Osteoblast (primary cell): ENCODE measurements at regions not wholly inside any gene's neighbourhood (a gene's known extent, or its start where the extent isn't known, plus 50 kb on each side); places are given as distances from the start of the nearest gene placed in this dataset.

Experiments used
- DNase-seq: peaks from one replicate; pipeline ENCODE4 v3.0.0; 2011; ENCODE audit warnings: low spot score, mixed read lengths; ENCODE audit not compliant: insufficient read length; ENCODE audit errors: missing footprints
- H2AFZ ChIP-seq: 2 replicates; pipeline ENCODE4 v1.6.0; 2011; ENCODE audit warnings: mild to moderate bottlenecking, low read length
- H3K27ac ChIP-seq: 2 replicates; pipeline ENCODE4 v1.5.1; 2011; ENCODE audit warnings: mild to moderate bottlenecking, low read depth, low read length, moderate library complexity
- H3K27me3 ChIP-seq: 2 replicates; pipeline ENCODE4 v1.6.0; 2012; ENCODE audit warnings: mild to moderate bottlenecking, control low read depth, inconsistent platforms, low read length, moderate library complexity; ENCODE audit not compliant: insufficient read depth
- H3K36me3 ChIP-seq: 2 replicates; pipeline ENCODE4 v1.5.1; 2011; ENCODE audit warnings: mild to moderate bottlenecking, low read length, control low read depth, moderate library complexity; ENCODE audit not compliant: insufficient read depth
- H3K4me1 ChIP-seq: 2 replicates; pipeline ENCODE4 v1.5.1; 2011; ENCODE audit warnings: mild to moderate bottlenecking, low read length, control low read depth, moderate library complexity; ENCODE audit not compliant: insufficient read depth
- H3K4me2 ChIP-seq: 2 replicates; pipeline ENCODE4 v1.6.0; 2011; ENCODE audit warnings: mild to moderate bottlenecking, low read length; ENCODE audit not compliant: insufficient read depth
- H3K4me3 ChIP-seq: fragments of 200-600 bp; sonication (generic); 3 replicates; pipeline ENCODE4 v1.5.1; 2012; ENCODE audit warnings: mild to moderate bottlenecking, low read length, inconsistent platforms; ENCODE audit not compliant: insufficient read depth
- H3K79me2 ChIP-seq: 2 replicates; pipeline ENCODE4 v1.6.0; 2012; ENCODE audit warnings: mild to moderate bottlenecking, low read length, control low read depth, inconsistent platforms; ENCODE audit not compliant: insufficient read depth
- H3K9me3 ChIP-seq: 2 replicates; pipeline ENCODE4 v1.5.1; 2011; ENCODE audit warnings: low read depth, low read length, control low read depth
- H4K20me1 ChIP-seq: 2 replicates; pipeline ENCODE4 v1.6.0; 2012; ENCODE audit warnings: mild to moderate bottlenecking, low read length, control low read depth; ENCODE audit not compliant: insufficient read depth
- CTCF ChIP-seq: IDR thresholded peaks from 2 replicates; pipeline ENCODE4 v1.5.1; 2011; ENCODE audit warnings: mild to moderate bottlenecking, low read depth, low read length, moderate library complexity; ENCODE audit errors: extremely low read depth

DNA sequence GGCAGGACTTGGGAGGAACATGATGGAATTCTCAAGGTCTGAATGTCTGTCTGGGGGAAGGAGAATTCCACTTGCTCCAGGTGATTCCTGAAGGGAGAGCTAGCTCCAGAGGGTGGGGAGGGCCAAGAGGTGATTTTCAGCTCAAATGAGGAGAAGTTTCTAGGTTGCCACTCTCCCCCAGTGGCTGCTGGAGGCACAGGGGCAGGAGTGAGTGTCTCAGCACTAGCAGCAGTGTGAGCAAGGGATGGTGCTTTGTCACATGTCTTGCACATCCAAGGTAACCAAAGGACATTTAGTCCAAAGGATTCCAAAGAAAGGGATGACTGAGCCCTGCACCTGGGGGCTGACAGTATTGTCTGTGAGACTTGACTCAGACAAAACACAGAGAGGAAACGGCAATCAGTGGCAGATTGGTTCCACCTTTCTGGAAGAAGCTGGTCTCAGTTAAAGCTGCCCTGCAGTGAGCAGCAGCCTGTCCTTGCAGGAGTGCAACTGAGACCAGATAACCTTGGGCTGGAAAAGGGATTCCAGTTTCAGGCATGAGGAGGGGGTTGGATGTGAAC lies 51.2 kb upstream of the PCBD1 start:
- Histone ChIP-seq H3K4me3 (no peak overlapping the region), H3K9me3 (no peaks in the 10 kb centered on the region), H3K4me2 (no peak overlapping the region), H3K27me3 (peaks cover 18% of the 10 kb centered on the region), H4K20me1 (no peaks in the 10 kb centered on the region), H2AFZ (no peak overlapping the region), H3K4me1 (no peaks in the 10 kb centered on the region), H3K79me2 (no peaks in the 10 kb centered on the region), H3K27ac (no peak overlapping the region), H3K36me3 (no peaks in the 10 kb centered on the region)
- peak; percentile 79 for DNase-seq
- TF ChIP-seq CTCF: no peak

DNA sequence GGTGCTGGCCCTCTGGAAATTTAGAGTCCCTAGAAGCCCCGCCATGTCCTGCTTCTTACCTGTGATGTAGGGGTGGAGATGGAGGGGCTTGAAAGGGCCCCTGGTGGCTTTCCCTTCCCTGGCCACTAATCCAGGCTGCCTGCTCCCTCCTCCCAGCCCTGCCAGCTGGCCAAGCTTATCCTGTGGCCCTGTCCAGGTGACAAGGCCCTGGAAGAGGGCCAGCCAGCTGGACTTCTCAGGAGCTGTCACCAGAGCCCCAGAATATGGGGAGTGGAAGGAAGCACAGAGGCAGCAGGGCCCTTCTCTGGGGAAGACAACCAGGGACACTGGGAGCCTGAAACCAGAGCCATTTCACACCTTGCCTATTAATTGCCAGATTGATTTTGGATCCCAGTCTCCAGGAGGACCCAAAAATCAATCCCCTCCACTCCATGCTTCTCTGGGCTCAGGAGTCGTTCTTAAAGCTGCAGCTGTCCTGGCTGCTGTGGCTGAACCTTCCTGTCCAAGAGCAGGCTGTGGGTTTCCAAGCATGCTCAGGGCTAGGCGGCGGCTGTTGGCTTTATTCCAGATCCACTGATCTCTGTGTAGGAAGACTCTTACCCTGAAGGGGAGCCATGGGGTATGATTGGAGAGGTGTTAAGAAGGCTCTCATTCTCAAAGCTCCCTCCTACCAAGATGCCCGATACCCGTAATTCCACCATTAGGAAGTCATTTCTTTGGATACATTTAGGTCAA lies 52.6 kb upstream of the PCBD1 start:
- H3K27ac ChIP-seq: no peak overlapping the region
- no peaks in the 10 kb centered on the region for H3K36me3 ChIP-seq
- H4K20me1 ChIP-seq: no peaks in the 10 kb centered on the region
- no peak overlapping the region for H3K4me3 ChIP-seq
- H3K4me2 ChIP-seq: no peak overlapping the region
- TF ChIP-seq CTCF: no peak
- H3K79me2 ChIP-seq: no peaks in the 10 kb centered on the region
- no peak for DNase-seq
- H3K27me3 ChIP-seq: peaks cover 24% of the 10 kb centered on the region
- H3K4me1 ChIP-seq: no peaks in the 10 kb centered on the region
- H2AFZ ChIP-seq: no peak overlapping the region
- no peaks in the 10 kb centered on the region for H3K9me3 ChIP-seq

DNA sequence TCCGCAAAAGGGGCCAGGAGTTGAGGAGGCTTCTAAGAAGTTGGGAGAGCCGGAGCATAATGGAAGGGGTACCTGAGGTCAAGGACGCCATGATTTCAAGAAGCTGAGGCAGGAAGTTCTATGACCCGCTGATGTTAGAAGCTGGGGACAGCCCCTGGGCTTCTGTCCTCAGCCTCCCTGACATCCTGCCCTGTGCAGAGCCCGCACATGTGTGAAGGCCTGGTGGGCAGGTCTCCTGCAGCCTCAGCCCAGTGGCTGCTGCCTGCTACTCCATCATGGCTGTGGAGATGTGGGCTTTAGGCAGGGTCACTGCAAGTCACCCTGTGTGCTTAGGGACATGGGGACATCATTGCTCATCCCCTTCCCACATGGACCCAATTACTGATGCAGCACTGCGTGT lies 53.8 kb upstream of the PCBD1 start:
- Histone ChIP-seq H3K27ac (no peak overlapping the region), H3K79me2 (no peaks in the 10 kb centered on the region), H3K4me3 (no peak overlapping the region), H3K9me3 (no peaks in the 10 kb centered on the region), H3K27me3 (peaks cover 24% of the 10 kb centered on the region), H3K4me2 (no peak overlapping the region), H2AFZ (no peak overlapping the region), H3K36me3 (no peaks in the 10 kb centered on the region), H4K20me1 (no peaks in the 10 kb centered on the region), H3K4me1 (no peaks in the 10 kb centered on the region)
- DNase-seq: no peak
- TF ChIP-seq CTCF: no peak

GRCh38 chr10:70942725-70943124 lies 54.4 kb upstream of the PCBD1 start:
- no peak for TF ChIP-seq CTCF
- DNase-seq: no peak
- H3K4me3 ChIP-seq: no peak overlapping the region
- no peak overlapping the region for H3K27ac ChIP-seq
- no peak overlapping the region for H3K4me2 ChIP-seq
- no peaks in the 10 kb centered on the region for H3K9me3 ChIP-seq
- H3K36me3 ChIP-seq: no peaks in the 10 kb centered on the region
- H2AFZ ChIP-seq: no peak overlapping the region
- peaks cover 24% of the 10 kb centered on the region for H3K27me3 ChIP-seq
- no peaks in the 10 kb centered on the region for H3K79me2 ChIP-seq
- H4K20me1 ChIP-seq: no peaks in the 10 kb centered on the region
- H3K4me1 ChIP-seq: no peaks in the 10 kb centered on the region
